ENCODE measurements at regions not wholly inside any gene's neighbourhood (a gene's known extent, or its start where the extent isn't known, plus 50 kb on each side); places are given as distances from the start of the nearest gene placed in this dataset.

DNA sequence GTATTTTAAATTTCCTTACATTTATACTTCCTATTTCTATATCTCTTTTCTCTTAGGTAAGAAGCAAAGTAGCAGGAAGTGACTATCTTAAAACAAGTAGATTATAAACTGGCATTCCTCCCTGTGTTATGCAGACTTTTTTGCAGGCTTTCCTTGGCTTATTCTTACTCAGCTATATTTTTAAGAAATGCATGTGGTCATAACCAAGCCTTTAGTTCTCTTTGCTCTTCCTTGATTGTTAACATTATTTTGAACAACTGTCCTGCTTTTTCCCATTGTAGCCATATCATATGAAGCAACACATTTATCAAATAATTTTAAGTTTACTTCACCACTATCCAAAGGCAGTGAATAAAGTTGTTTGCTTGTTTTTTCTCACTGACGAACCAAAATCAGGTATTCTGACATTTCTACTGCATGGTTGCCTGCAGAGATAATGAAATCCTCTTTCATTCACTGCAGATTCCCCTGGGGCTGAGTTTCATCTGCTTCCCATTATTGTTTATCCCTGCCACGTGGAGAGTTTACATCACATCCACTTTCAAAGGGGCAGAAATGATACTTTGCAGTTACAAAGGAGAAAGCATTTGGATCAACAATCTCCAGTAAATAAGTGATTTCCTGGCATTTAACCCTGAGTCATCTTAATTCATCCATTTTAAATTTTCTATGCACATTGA, 389.9 kb upstream of the SEMA3C start:
- TF ChIP-seq, protein P1, sequence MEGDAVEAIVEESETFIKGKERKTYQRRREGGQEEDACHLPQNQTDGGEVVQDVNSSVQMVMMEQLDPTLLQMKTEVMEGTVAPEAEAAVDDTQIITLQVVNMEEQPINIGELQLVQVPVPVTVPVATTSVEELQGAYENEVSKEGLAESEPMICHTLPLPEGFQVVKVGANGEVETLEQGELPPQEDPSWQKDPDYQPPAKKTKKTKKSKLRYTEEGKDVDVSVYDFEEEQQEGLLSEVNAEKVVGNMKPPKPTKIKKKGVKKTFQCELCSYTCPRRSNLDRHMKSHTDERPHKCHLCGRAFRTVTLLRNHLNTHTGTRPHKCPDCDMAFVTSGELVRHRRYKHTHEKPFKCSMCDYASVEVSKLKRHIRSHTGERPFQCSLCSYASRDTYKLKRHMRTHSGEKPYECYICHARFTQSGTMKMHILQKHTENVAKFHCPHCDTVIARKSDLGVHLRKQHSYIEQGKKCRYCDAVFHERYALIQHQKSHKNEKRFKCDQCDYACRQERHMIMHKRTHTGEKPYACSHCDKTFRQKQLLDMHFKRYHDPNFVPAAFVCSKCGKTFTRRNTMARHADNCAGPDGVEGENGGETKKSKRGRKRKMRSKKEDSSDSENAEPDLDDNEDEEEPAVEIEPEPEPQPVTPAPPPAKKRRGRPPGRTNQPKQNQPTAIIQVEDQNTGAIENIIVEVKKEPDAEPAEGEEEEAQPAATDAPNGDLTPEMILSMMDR (IDR thresholded peaks at IDR 0.05) = no peak
- no peak for TF ChIP-seq POLR2A (IDR thresholded peaks at IDR 0.05)
